ENCODE measurements at regions not wholly inside any gene's neighbourhood (a gene's known extent, or its start where the extent isn't known, plus 50 kb on each side); places are given as distances from the start of the nearest gene placed in this dataset.

GRCh38 chr2:189293164-189293563 is 113.6 kb upstream of the COL5A2 start:
- no peaks in the 10 kb centered on the region for H3F3A ChIP-seq (replicated peaks; ENCODE audit: low read depth)
- TF ChIP-seq ZNF462 (CRISPR knock-in tag; IDR thresholded peaks at IDR 0.05) (no peak), CTCF (conservative IDR thresholded peaks at IDR 0.05; ENCODE audit: low read depth in 2 of 2) (no peak), POLR2AphosphoS5 (IDR thresholded peaks at IDR 0.05; ENCODE audit: low read depth) (no peak), EZH2 (IDR thresholded peaks at IDR 0.05; ENCODE audit: low read depth, unreplicated experiment) (no peak), REST (IDR thresholded peaks at IDR 0.05; ENCODE audit: unreplicated experiment) (no peak), CREB1 (CRISPR knock-in tag; IDR thresholded peaks at IDR 0.05; ENCODE audit: low read depth) (no peak), JUNB (IDR thresholded peaks at IDR 0.05; ENCODE audit: unreplicated experiment) (no peak), NANOG (IDR thresholded peaks at IDR 0.05; ENCODE audit: borderline replicate concordance) (no peak), STAT1 (IDR thresholded peaks at IDR 0.05; ENCODE audit: unreplicated experiment) (no peak), ZNF114 (CRISPR knock-in tag; IDR thresholded peaks at IDR 0.05) (no peak), ETS1 (IDR thresholded peaks at IDR 0.05) (no peak)
- H3K36me3 Mint-ChIP-seq (ENCODE audit: low read depth): no peaks in the 10 kb centered on the region

More at GRCh38 chr2:189293164-189293563, 113.6 kb upstream of the COL5A2 start:
- Mint-ChIP-seq H3K4me1 (peaks cover 4% of the 10 kb centered on the region; the same call in 2 of the 3 replicates), H3K9me3 (no peaks in the 10 kb centered on the region), H3K27ac (no peak overlapping the region), H3K27me3 (ENCODE audit: insufficient read depth, low read depth, poor library complexity) (peaks cover 3% of the 10 kb centered on the region), H3K4me3 (no peak overlapping the region)
- no peak for ATAC-seq
- Histone ChIP-seq H3K4me3 (no peak overlapping the region), H3K9me2 (ENCODE audit: insufficient read depth) (no peaks in the 10 kb centered on the region), H3K79me2 (replicated peaks; ENCODE audit: insufficient read depth) (no peaks in the 10 kb centered on the region), H3K36me3 (ENCODE audit: insufficient read depth) (no peaks in the 10 kb centered on the region), H2AFZ (no peak overlapping the region), H3K4me2 (no peak overlapping the region), H3K27me3 (ENCODE audit: insufficient read depth) (no peaks in the 10 kb centered on the region), H3K4me1 (ENCODE audit: insufficient read depth) (no peaks in the 10 kb centered on the region), H3K27ac (ENCODE audit: low read depth) (no peak overlapping the region), H4K20me1 (replicated peaks; ENCODE audit: insufficient read depth) (no peaks in the 10 kb centered on the region)
- DNase-seq (ENCODE audit: low spot score): no peak

Measured in GM23338 (cell line).